Activated naive CD8-positive, alpha-beta T cell treated with anti-CD3 and anti-CD28 coated beads, Interleukin-2, amount 50 U/mL, for 24 hours (primary cell): ENCODE measurements at regions not wholly inside any gene's neighbourhood (a gene's known extent, or its start where the extent isn't known, plus 50 kb on each side); places are given as distances from the start of the nearest gene placed in this dataset.
A peak's percentile ranks its signal among the peaks of the same experiment; 100 is the strongest.

Source experiments
- ATAC-seq: fragments of 150-1000 bp; cut with Tn5 transposase; one replicate; pipeline ENCODE4 v1.10.0; 2021
- DNase-seq: peaks from one replicate; pipeline ENCODE4 v3.0.0; 2021
- H3K27ac Mint-ChIP-seq: one replicate; pipeline ENCODE4 v1.8.0; 2021; ENCODE audit warnings: mild to moderate bottlenecking, mixed read lengths
- H3K27me3 Mint-ChIP-seq: one replicate; pipeline ENCODE4 v1.8.0; 2021; ENCODE audit warnings: mixed read lengths
- H3K36me3 Mint-ChIP-seq: one replicate; pipeline ENCODE4 v1.8.0; 2021; ENCODE audit warnings: low read depth, mixed read lengths
- H3K4me1 Mint-ChIP-seq: one replicate; pipeline ENCODE4 v1.8.0; 2021; ENCODE audit warnings: mixed read lengths
- H3K4me3 Mint-ChIP-seq: one replicate; pipeline ENCODE4 v1.8.0; 2021; ENCODE audit warnings: mild to moderate bottlenecking, moderate library complexity, mixed read lengths
- H3K9me3 Mint-ChIP-seq: one replicate; pipeline ENCODE4 v1.8.0; 2021; ENCODE audit warnings: mixed read lengths

- no peak for DNase-seq
- Mint-ChIP-seq H3K9me3 (peaks cover 19% of the 10 kb centered on the region), H3K4me3 (no peak overlapping the region), H3K27ac (no peak overlapping the region), H3K36me3 (no peaks in the 10 kb centered on the region), H3K27me3 (no peaks in the 10 kb centered on the region), H3K4me1 (no peaks in the 10 kb centered on the region)
- ATAC-seq = no peak
These were observed 898.9 kb upstream of the MAN1A1 start for GRCh38 chr6:120248451-120248850.

GRCh38 chr6:120237221-120237620 is 887.7 kb upstream of the MAN1A1 start:
- DNase-seq = no peak
- Mint-ChIP-seq H3K27me3 (no peaks in the 10 kb centered on the region), H3K27ac (no peak overlapping the region), H3K9me3 (peaks cover 13% of the 10 kb centered on the region), H3K36me3 (no peaks in the 10 kb centered on the region), H3K4me3 (no peak overlapping the region), H3K4me1 (no peaks in the 10 kb centered on the region)
- ATAC-seq = no peak

DNA sequence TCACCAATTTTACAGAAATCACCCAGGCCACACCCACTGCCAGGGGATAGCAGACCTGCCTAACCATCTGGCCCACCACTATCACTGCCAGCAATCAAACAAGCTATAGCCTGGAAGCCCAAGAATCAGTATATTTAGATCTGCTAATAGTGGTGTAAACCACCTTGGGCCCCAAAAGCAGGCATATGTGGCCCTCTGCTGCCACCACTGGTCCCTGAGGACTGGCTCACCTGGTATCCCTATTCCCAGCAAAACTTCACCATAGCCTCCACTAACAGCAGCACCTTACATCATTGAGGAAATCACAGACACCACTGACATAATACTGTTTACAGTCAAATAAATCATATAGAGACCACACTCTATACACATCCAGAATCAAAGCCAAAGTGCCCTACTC is 880.4 kb upstream of the MAN1A1 start:
- ATAC-seq (no peak), DNase-seq (no peak)
- Mint-ChIP-seq H3K27ac (no peak overlapping the region), H3K9me3 (peaks cover 6% of the 10 kb centered on the region), H3K4me1 (no peaks in the 10 kb centered on the region), H3K27me3 (no peaks in the 10 kb centered on the region), H3K4me3 (no peak overlapping the region), H3K36me3 (no peaks in the 10 kb centered on the region)

GRCh38 chr6:120228297-120228696 is 878.7 kb upstream of the MAN1A1 start:
- Mint-ChIP-seq H3K27me3 (no peaks in the 10 kb centered on the region), H3K4me1 (no peaks in the 10 kb centered on the region)

DNA sequence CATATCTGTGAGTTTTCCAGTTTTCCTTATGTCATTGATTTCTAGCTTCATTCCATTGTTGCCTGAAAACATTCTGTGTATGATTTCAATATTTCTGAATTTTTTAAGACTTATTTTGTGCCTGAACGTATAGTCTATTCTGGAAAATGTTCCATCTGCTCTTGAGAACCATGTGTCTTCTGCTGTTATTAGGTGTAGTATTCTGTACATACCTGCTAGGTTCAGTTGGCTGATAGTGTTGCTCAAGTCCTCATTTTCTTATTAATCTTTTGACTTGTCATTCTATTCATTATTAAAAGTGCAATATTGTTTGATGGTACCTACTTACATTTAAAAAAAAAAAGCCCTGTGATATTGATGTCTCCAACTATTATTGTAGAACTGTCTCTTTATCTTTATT is 869.8 kb upstream of the MAN1A1 start:
- no peak overlapping the region for H3K4me3 Mint-ChIP-seq
- H3K4me1 Mint-ChIP-seq = no peaks in the 10 kb centered on the region
- no peaks in the 10 kb centered on the region for H3K27me3 Mint-ChIP-seq
- H3K27ac Mint-ChIP-seq = no peak overlapping the region
- H3K9me3 Mint-ChIP-seq = peaks cover 5% of the 10 kb centered on the region
- ATAC-seq = no peak
- DNase-seq = no peak
- H3K36me3 Mint-ChIP-seq = no peaks in the 10 kb centered on the region

More at GRCh38 chr6:120228297-120228696, 878.7 kb upstream of the MAN1A1 start:
- no peak overlapping the region for H3K4me3 Mint-ChIP-seq
- DNase-seq (no peak), ATAC-seq (no peak)
- H3K9me3 Mint-ChIP-seq = no peaks in the 10 kb centered on the region
- H3K36me3 Mint-ChIP-seq = no peaks in the 10 kb centered on the region
- H3K27ac Mint-ChIP-seq = no peak overlapping the region

DNA sequence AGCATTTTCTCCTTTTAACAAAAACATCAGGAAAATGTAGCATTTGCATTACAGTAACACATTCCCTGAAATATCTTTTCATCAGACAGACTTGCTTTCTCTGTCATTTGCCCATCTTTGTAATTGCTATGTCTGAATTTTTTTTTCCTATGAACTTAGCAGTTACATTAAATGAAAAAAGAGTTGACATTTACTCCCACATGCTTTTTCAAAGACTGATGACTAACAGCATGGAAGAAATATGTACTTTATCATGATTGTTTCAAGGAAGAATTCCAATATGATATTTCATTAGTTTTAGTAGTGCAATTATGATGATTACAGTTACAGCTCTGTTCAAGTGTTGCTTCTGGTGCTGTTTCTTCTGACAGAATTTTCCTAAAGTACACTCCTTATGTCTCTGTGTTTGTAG is 864.5 kb upstream of the MAN1A1 start:
- H3K9me3 Mint-ChIP-seq = peaks cover 5% of the 10 kb centered on the region
- H3K27ac Mint-ChIP-seq = no peak overlapping the region
- H3K27me3 Mint-ChIP-seq = no peaks in the 10 kb centered on the region
- no peaks in the 10 kb centered on the region for H3K4me1 Mint-ChIP-seq
- DNase-seq = no peak
- no peak overlapping the region for H3K4me3 Mint-ChIP-seq
- H3K36me3 Mint-ChIP-seq = no peaks in the 10 kb centered on the region
- no peak for ATAC-seq

GRCh38 chr6:120211955-120212792 is 862.6 kb upstream of the MAN1A1 start:
- H3K4me1 Mint-ChIP-seq = no peaks in the 10 kb centered on the region
- H3K27ac Mint-ChIP-seq = no peak overlapping the region
- H3K36me3 Mint-ChIP-seq = no peaks in the 10 kb centered on the region
- ATAC-seq (no peak), DNase-seq (no peak)
- H3K4me3 Mint-ChIP-seq = no peak overlapping the region
- peaks cover 5% of the 10 kb centered on the region for H3K9me3 Mint-ChIP-seq
- H3K27me3 Mint-ChIP-seq = no peaks in the 10 kb centered on the region

DNA sequence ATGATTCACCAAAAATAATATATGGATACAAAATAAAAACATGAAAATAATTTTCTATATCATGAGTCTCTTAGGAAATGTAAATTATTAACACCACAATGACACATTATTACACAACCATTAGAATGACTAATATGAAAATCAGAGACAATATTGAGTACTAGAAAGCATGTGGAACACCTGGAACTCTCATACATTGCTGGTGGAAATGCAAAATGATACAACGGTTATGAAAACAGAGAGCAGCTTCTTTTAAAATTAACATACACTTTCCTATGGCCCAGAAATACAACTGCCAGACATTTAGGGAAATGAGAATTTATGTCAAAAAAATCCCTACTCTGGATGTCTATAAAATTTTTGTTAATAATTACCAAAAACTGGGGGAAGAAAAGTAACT is 853.3 kb upstream of the MAN1A1 start:
- no peak overlapping the region for H3K27ac Mint-ChIP-seq
- DNase-seq = no peak
- H3K36me3 Mint-ChIP-seq = no peaks in the 10 kb centered on the region
- no peaks in the 10 kb centered on the region for H3K9me3 Mint-ChIP-seq
- peaks cover under 1% of the 10 kb centered on the region for H3K4me1 Mint-ChIP-seq
- H3K4me3 Mint-ChIP-seq = no peak overlapping the region
- no peaks in the 10 kb centered on the region for H3K27me3 Mint-ChIP-seq
- no peak for ATAC-seq

DNA sequence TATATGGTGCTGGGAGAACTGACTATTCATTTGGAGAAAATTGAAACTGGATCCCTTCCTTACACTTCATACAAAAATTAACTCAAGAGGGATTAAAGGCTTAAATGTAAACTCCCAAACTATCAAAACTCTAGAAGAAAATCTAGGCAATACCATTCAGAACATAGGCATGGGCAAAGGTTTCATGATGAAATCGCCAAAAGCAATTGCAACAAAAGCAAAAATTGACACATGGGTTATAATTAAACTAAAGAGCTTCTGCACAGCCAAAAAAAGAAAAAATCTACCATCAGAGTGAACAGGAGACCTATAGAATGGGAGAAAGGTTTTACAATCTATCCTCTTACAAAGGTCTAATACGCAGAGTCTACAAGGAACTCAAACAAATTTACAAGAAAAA is 851.3 kb upstream of the MAN1A1 start:
- no peak overlapping the region for H3K27ac Mint-ChIP-seq
- H3K9me3 Mint-ChIP-seq = no peaks in the 10 kb centered on the region
- H3K4me3 Mint-ChIP-seq = no peak overlapping the region
- ATAC-seq (no peak), DNase-seq (no peak)
- H3K4me1 Mint-ChIP-seq = peaks cover 3% of the 10 kb centered on the region
- no peaks in the 10 kb centered on the region for H3K36me3 Mint-ChIP-seq
- H3K27me3 Mint-ChIP-seq = no peaks in the 10 kb centered on the region

- DNase-seq = no peak
- no peak overlapping the region for H3K27ac Mint-ChIP-seq
- H3K9me3 Mint-ChIP-seq = no peaks in the 10 kb centered on the region
- no peaks in the 10 kb centered on the region for H3K27me3 Mint-ChIP-seq
- no peaks in the 10 kb centered on the region for H3K36me3 Mint-ChIP-seq
- peak; percentile 82 for ATAC-seq
- H3K4me1 Mint-ChIP-seq = peaks cover 3% of the 10 kb centered on the region
- no peak overlapping the region for H3K4me3 Mint-ChIP-seq
These were observed 848.5 kb upstream of the MAN1A1 start for GRCh38 chr6:120198033-120198432.

DNA sequence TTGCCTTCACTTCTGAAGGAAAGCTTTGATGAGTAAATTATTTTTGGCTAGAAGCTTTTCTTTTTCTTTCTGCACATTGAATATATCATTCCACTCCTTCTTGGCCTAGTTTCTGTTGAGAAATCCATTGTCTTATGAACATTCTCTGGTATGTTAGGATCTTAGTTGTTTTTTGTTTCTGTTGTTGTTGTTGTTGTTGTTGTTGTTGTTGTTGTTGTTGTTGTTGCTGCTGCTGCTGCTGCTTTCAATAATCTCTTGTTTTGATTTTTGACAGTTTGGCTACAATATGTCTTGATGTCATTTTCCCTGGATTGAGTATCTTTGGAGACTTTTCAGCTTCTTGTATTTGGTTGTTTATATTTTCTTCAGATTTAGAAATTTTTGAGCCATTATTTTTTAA is 836.5 kb upstream of the MAN1A1 start:
- DNase-seq (no peak), ATAC-seq (no peak)
- Mint-ChIP-seq H3K27me3 (no peaks in the 10 kb centered on the region), H3K9me3 (no peaks in the 10 kb centered on the region), H3K36me3 (no peaks in the 10 kb centered on the region), H3K4me1 (no peaks in the 10 kb centered on the region), H3K4me3 (no peak overlapping the region), H3K27ac (no peak overlapping the region)

DNA sequence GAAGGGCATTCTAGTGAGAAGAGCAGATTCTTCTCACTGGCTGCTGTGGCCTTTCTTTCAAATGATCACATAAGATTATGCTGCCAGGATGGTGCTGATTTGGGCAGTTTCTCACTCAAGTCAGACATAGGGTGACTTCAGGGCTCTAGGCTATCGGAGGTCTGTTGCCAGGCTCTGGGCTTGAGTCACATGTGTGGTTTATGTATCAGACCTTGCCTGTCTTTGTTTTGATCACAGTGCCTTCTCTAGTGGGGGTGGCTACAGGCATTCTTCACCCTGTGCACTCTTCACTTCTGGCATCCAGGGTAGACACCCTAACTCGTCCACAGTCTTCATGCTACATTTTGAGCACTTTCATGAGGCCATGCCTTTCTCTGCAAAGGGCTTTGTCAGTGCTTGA is 823.7 kb upstream of the MAN1A1 start:
- Mint-ChIP-seq H3K27ac (no peak overlapping the region), H3K9me3 (no peaks in the 10 kb centered on the region), H3K4me1 (no peaks in the 10 kb centered on the region), H3K27me3 (no peaks in the 10 kb centered on the region), H3K36me3 (no peaks in the 10 kb centered on the region), H3K4me3 (no peak overlapping the region)
- DNase-seq (no peak), ATAC-seq (no peak)

DNA sequence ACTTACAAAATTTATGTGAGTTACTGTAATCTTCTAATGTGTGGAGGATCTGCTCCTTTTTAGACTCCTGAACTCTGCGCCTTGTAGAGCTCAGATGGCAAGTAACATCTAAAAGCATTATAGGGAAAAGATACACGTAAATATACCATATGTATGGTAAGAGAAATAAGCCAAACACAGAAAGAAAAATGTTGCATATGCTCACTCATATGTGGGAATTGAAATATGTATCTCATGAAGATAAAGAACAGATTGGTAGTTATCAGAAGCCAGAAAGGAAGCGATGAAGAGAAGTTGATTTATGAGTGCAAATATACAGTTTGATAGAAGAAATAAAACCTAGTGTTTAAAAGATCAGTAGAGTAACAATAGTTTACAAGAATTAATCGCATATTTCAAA is 815.0 kb upstream of the MAN1A1 start:
- no peak for ATAC-seq
- H3K4me3 Mint-ChIP-seq = no peak overlapping the region
- no peaks in the 10 kb centered on the region for H3K9me3 Mint-ChIP-seq
- no peak overlapping the region for H3K27ac Mint-ChIP-seq
- no peaks in the 10 kb centered on the region for H3K27me3 Mint-ChIP-seq
- H3K4me1 Mint-ChIP-seq = no peaks in the 10 kb centered on the region
- DNase-seq = no peak
- no peaks in the 10 kb centered on the region for H3K36me3 Mint-ChIP-seq

- H3K27ac Mint-ChIP-seq = no peak overlapping the region
- H3K27me3 Mint-ChIP-seq = no peaks in the 10 kb centered on the region
- H3K36me3 Mint-ChIP-seq = no peaks in the 10 kb centered on the region
- no peaks in the 10 kb centered on the region for H3K4me1 Mint-ChIP-seq
- no peak for DNase-seq
- no peaks in the 10 kb centered on the region for H3K9me3 Mint-ChIP-seq
- no peak overlapping the region for H3K4me3 Mint-ChIP-seq
- no peak for ATAC-seq
These were observed 808.3 kb upstream of the MAN1A1 start for GRCh38 chr6:120157873-120158272.

DNA sequence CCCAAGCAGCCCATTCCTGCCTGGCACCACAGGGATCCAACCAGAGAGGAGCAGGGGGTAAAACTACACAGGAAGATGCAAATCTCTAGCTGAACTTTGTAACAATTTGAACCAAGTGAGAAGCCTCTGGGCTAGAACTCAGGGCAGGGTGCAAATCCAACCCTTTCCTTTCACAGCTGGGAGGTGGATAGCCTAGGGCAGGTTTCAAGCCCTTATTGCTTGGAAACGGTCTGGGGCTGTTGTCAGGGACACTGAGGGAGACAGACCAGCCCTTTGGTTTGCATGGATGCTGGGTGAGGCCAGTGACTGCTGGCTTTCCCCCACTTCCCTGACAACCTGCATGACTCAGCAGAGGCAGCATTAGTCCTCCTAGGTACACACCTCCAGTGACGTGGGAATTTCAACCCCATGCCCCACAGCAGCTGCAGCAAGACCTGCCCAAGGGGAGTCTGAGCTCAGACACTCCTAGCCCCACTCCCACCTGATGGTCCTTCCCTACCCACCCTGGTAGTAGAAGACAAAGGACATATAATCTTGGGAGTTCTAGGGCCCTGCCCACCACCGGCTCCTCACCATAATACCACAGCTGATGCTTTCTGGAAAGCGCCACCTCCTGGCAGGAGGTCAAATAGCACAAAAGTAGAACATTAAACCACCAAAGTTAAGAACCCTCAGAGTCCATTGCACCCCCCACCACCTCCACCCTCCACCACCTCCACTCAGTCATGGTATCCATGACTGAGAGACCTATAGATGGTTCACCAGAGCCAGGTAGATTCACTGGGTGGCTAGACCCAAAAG is 797.7 kb upstream of the MAN1A1 start:
- no peak for DNase-seq
- Mint-ChIP-seq H3K4me1 (no peaks in the 10 kb centered on the region), H3K36me3 (no peaks in the 10 kb centered on the region), H3K27ac (no peak overlapping the region), H3K4me3 (no peak overlapping the region), H3K9me3 (peaks cover 8% of the 10 kb centered on the region), H3K27me3 (no peaks in the 10 kb centered on the region)
- no peak for ATAC-seq
